Right forelimb (tissue), 1 donor: ENCODE measurements at regions not wholly inside any gene's neighbourhood (a gene's known extent, or its start where the extent isn't known, plus 50 kb on each side); places are given as distances from the start of the nearest gene placed in this dataset.

Source experiments
- DNase-seq: peaks from one replicate; pipeline ENCODE4 v3.0.0-alpha.2; 2018

GRCh38 chr6:90722648-90723047, 135.8 kb upstream of the MAP3K7 start:
- DNase-seq: no peak

GRCh38 chr6:90720404-90720803, 133.5 kb upstream of the MAP3K7 start:
- DNase-seq: no peak

GRCh38 chr6:90719321-90720195, 132.7 kb upstream of the MAP3K7 start:
- no peak for DNase-seq

- DNase-seq: no peak
Observed at GRCh38 chr6:90716376-90716775, 129.5 kb upstream of the MAP3K7 start.

- no peak for DNase-seq
Observed at GRCh38 chr6:90715093-90715655, 128.3 kb upstream of the MAP3K7 start.

GRCh38 chr6:90714319-90714718, 127.4 kb upstream of the MAP3K7 start:
- DNase-seq: no peak

GRCh38 chr6:90712114-90712513, 125.2 kb upstream of the MAP3K7 start:
- no peak for DNase-seq

- DNase-seq: no peak
Observed at GRCh38 chr6:90709431-90709996, 122.6 kb upstream of the MAP3K7 start.

- DNase-seq: no peak
Observed at GRCh38 chr6:90708206-90708737, 121.4 kb upstream of the MAP3K7 start.

GRCh38 chr6:90707246-90707645, 120.4 kb upstream of the MAP3K7 start:
- DNase-seq: no peak

- DNase-seq: no peak
Observed at GRCh38 chr6:90703336-90703735, 116.5 kb upstream of the MAP3K7 start.

GRCh38 chr6:90701926-90702325, 115.1 kb upstream of the MAP3K7 start:
- no peak for DNase-seq

- DNase-seq: no peak
Observed at GRCh38 chr6:90701146-90701781, 114.4 kb upstream of the MAP3K7 start.

- no peak for DNase-seq
Observed at GRCh38 chr6:90695316-90695715, 108.4 kb upstream of the MAP3K7 start.

GRCh38 chr6:90694802-90695201, 107.9 kb upstream of the MAP3K7 start:
- no peak for DNase-seq

GRCh38 chr6:90691823-90692222, 105.0 kb upstream of the MAP3K7 start:
- no peak for DNase-seq

- no peak for DNase-seq
Observed at GRCh38 chr6:90689172-90689571, 102.3 kb upstream of the MAP3K7 start.

GRCh38 chr6:90687775-90688380, 101.0 kb upstream of the MAP3K7 start:
- DNase-seq: no peak

GRCh38 chr6:90681863-90682262, 95.0 kb upstream of the MAP3K7 start:
- no peak for DNase-seq

- DNase-seq: no peak
Observed at GRCh38 chr6:90678049-90678779, 91.3 kb upstream of the MAP3K7 start.

GRCh38 chr6:90677440-90677839, 90.6 kb upstream of the MAP3K7 start:
- DNase-seq: no peak
